ENCODE measurements at regions not wholly inside any gene's neighbourhood (a gene's known extent, or its start where the extent isn't known, plus 50 kb on each side); places are given as distances from the start of the nearest gene placed in this dataset.

DNA sequence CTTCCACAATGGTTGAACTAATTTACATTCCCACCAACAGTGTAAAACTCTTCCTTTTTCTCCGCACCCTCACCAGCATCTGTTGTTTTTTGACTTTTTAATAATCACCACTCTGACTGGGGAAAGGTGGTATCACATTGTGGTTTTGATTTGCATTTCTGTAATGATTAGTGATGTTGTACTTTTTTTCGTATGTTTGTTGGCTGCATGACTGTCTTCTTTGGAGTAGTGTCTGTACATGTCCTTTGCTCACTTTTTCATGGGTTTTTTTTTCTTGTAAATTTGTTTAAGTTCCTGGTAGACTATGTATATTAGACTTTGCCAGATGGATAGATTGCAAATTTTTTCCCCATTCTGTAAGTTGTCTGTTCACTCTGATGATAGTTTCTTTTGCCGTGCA lies 574.8 kb downstream of the KCNJ3 start:
- Histone ChIP-seq H3K4me2 (ENCODE audit: insufficient read depth in 1 of 2, low read depth in 2 of 2, low read length in 2 of 2) (no peak overlapping the region), H2BK120ac (replicated peaks; ENCODE audit: low read depth, low read length) (no peak overlapping the region), H3K79me2 (ENCODE audit: control insufficient read depth in 1 of 2, insufficient read depth in 2 of 2, low read length in 2 of 2) (no peaks in the 10 kb centered on the region), H3K14ac (ENCODE audit: insufficient read length) (no peak overlapping the region), H3K79me1 (ENCODE audit: low read depth, low read length) (no peaks in the 10 kb centered on the region), H4K91ac (replicated peaks; ENCODE audit: insufficient read length, low read length) (no peak overlapping the region), H2BK12ac (ENCODE audit: low read depth, low read length) (no peak overlapping the region), H2AFZ (ENCODE audit: low read length) (no peak overlapping the region), H3K9me3 (ENCODE audit: insufficient read depth in 2 of 2, low read depth in 1 of 2, low read length in 1 of 2) (no peaks in the 10 kb centered on the region), H3K9ac (replicated peaks in 1 of 4; ENCODE audit: extremely low read depth in 1 of 4, low read depth in 3 of 4, low read length in 3 of 4) (no peak overlapping the region), H2BK5ac (ENCODE audit: low read depth, low read length) (no peak overlapping the region), H2AK5ac (ENCODE audit: low read depth, low read length) (no peak overlapping the region), H2BK15ac (ENCODE audit: low read length) (no peak overlapping the region), H4K5ac (ENCODE audit: insufficient read length, low read depth, low read length) (no peak overlapping the region), H3K27me3 (replicated peaks in 1 of 4; ENCODE audit: control insufficient read depth in 3 of 4, extremely low read depth in 1 of 4, insufficient read depth in 3 of 4, low read length in 3 of 4) (no peaks in the 10 kb centered on the region), H3K27ac (ENCODE audit: low read depth, low read length) (no peak overlapping the region), H3K36me3 (ENCODE audit: control insufficient read depth in 2 of 4, insufficient read depth in 4 of 4, low read length in 3 of 4) (no peaks in the 10 kb centered on the region), H4K20me1 (replicated peaks in 1 of 2; ENCODE audit: control insufficient read depth in 1 of 2, insufficient read depth in 2 of 2, low read length in 2 of 2) (no peaks in the 10 kb centered on the region), H3K4ac (replicated peaks; ENCODE audit: insufficient read length, low read depth, low read length) (no peak overlapping the region), H4K8ac (ENCODE audit: extremely low read depth, insufficient read depth, low read length) (no peak overlapping the region), H3K18ac (ENCODE audit: extremely low read depth, low read length) (no peak overlapping the region), H3K4me1 (replicated peaks in 1 of 4; ENCODE audit: control insufficient read depth in 3 of 4, insufficient read depth in 4 of 4, low read length in 3 of 4) (no peaks in the 10 kb centered on the region), H3K4me3 (ENCODE audit: extremely low read depth in 1 of 4, insufficient read depth in 2 of 4, low read depth in 3 of 4, low read length in 4 of 4) (no peak overlapping the region), H3K23me2 (ENCODE audit: low read depth, low read length) (no peaks in the 10 kb centered on the region), H3K56ac (replicated peaks; ENCODE audit: insufficient read length, low read depth, low read length) (no peak overlapping the region), H3K23ac (ENCODE audit: insufficient read length) (no peak overlapping the region), H2BK20ac (ENCODE audit: low read length) (no peak overlapping the region)
- 90% methylated on average over 3 of the region's 3 CpGs; no CpG with 5 or more reads in 1 of the 2 experiments for WGBS, 2 experiments (ENCODE audit: extremely low coverage in 1 of 2, insufficient coverage in 1 of 2, insufficient read length in 1 of 2, insufficient replicate concordance in 2 of 2, low coverage in 1 of 2, low lambda C conversion rate in 2 of 2, missing lambda C conversion rate in 1 of 2)
- DNase-seq (ENCODE audit: low read depth in 1 of 2, low spot score in 2 of 2) (no peak), FAIRE-seq (no peak)
- ChIA-PET POLR2A (ENCODE audit: partially characterized antibody) (no interaction called here), CTCF (ENCODE audit: partially characterized antibody) (no interaction called here)
- no peak for TF ChIP-seq NANOG (IDR thresholded peaks at IDR 0.05; ENCODE audit: insufficient read depth, low read depth, low read length, poor library complexity, severe bottlenecking)
- TF ChIP-seq RNF2 (IDR thresholded peaks at IDR 0.05; ENCODE audit: borderline replicate concordance, low read depth, low read length, missing control alignments, poor library complexity, severe bottlenecking): no peak
- TF ChIP-seq PHF8 (conservative IDR thresholded peaks at IDR 0.05; ENCODE audit: low read depth, low read length): no peak
- TF ChIP-seq POLR2AphosphoS5 (IDR thresholded peaks at IDR 0.05; ENCODE audit: low read depth, low read length): no peak
- TF ChIP-seq CTBP2 (IDR thresholded peaks at IDR 0.05; ENCODE audit: borderline replicate concordance, insufficient read depth, insufficient read length, low read length): no peak
- TF ChIP-seq, protein P1, sequence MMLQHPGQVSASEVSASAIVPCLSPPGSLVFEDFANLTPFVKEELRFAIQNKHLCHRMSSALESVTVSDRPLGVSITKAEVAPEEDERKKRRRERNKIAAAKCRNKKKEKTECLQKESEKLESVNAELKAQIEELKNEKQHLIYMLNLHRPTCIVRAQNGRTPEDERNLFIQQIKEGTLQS (IDR thresholded peaks at IDR 0.05; ENCODE audit: insufficient read depth, low read depth, low read length): no peak
- TF ChIP-seq TEAD4 (IDR thresholded peaks at IDR 0.05; ENCODE audit: low read depth, low read length): no peak
- no peak for TF ChIP-seq SIRT6 (IDR thresholded peaks at IDR 0.05; ENCODE audit: low read length)
- TF ChIP-seq CHD1 (IDR thresholded peaks at IDR 0.05; ENCODE audit: low read depth, low read length): no peak
- no peak for TF ChIP-seq KDM4A (IDR thresholded peaks at IDR 0.05; ENCODE audit: low read depth, low read length, severe bottlenecking)
- TF ChIP-seq POLR2A (IDR thresholded peaks at IDR 0.05; ENCODE audit: control extremely low read depth in 1 of 2, low read depth in 2 of 2, low read length in 2 of 2): no peak

All from H1 (cell line).